Sigmoid colon (tissue), 6 donors: ENCODE measurements at regions not wholly inside any gene's neighbourhood (a gene's known extent, or its start where the extent isn't known, plus 50 kb on each side); places are given as distances from the start of the nearest gene placed in this dataset.

Experiments
- DNase-seq: peaks from one replicate; pipeline ENCODE4 v3.0.0-alpha.2; 2019
- H3K27ac ChIP-seq, 4 donors: fragments of 200-600 bp; sonication (generic); one replicate each; pipeline ENCODE4 v1.5.1; 2016 to 2019; ENCODE audit warnings: mild to moderate bottlenecking in 1 of 4
- H3K27me3 ChIP-seq, 3 donors: fragments of 200-600 bp; sonication (generic); one replicate each; pipeline ENCODE4 v1.5.1; 2019; ENCODE audit warnings: mild to moderate bottlenecking in 1 of 3
- H3K36me3 ChIP-seq, 4 donors: fragments of 200-600 bp; sonication (generic); one replicate each; pipeline ENCODE4 v1.5.1; 2016 to 2019
- H3K4me1 ChIP-seq, 4 donors: fragments of 200-600 bp; sonication (generic); one replicate each; pipeline ENCODE4 v1.5.1; 2017 to 2019
- H3K4me3 ChIP-seq, 4 donors: fragments of 200-600 bp; sonication (generic); one replicate each; pipeline ENCODE4 v1.5.1; 2017 to 2019; ENCODE audit warnings: mild to moderate bottlenecking in 2 of 4, moderate library complexity in 1 of 4
- H3K9me3 ChIP-seq, 4 donors: fragments of 200-600 bp in 3 of 4; sonication (generic) in 3 of 4; one replicate each; pipeline versions ENCODE4 v1.5.1 to v1.6.1; 2013 to 2019
- CTCF ChIP-seq, 4 experiments: fragments of 450-650 bp in 3 of 4; fragments of 200-600 bp in 1 of 4; IDR thresholded peaks; one replicate each; pipeline ENCODE4 v1.5.1; 2016 to 2019; ENCODE audit warnings: antibody characterized with exemption in 4 of 4, mild to moderate bottlenecking in 3 of 4, moderate library complexity in 2 of 4
- EP300 ChIP-seq, 4 donors: sonication (generic); formaldehyde crosslinking; IDR thresholded peaks; one replicate each; pipeline ENCODE4 v1.6.1; 2017; ENCODE audit warnings: antibody characterized with exemption in 4 of 4
- POLR2A ChIP-seq, 2 donors: fragments of 450-650 bp; IDR thresholded peaks; one replicate each; pipeline ENCODE4 v1.6.1; 2016; ENCODE audit warnings: antibody characterized with exemption in 2 of 2, mild to moderate bottlenecking in 2 of 2, moderate library complexity in 2 of 2
- POLR2AphosphoS5 ChIP-seq, 4 donors: sonication (generic); formaldehyde crosslinking; IDR thresholded peaks; one replicate each; pipeline ENCODE4 v1.6.1; 2017; ENCODE audit warnings: antibody characterized with exemption in 4 of 4
- WGBS, 2 donors: extraction: QIAGEN DNeasy Blood & Tissue Kit; methylation state at CpG; one replicate each; pipeline ENCODE4 v1.1.7; 2013; 5-methylcytosine and 5-hydroxymethylcytosine counted together
- intact Hi-C: fragments of 100-400 bp; cut with DNase I; formaldehyde crosslinking; loops from one replicate; pipeline ENCODE4 v1.15.1; 2023
- donor health status: healthy with polysubstance abuse.
- donor health status: healthy.

GRCh38 chr2:217667035-217667434, 335.8 kb downstream of the TNS1 start:
- Histone ChIP-seq H3K4me3 (no peak overlapping the region), H3K27me3 (no peaks in the 10 kb centered on the region), H3K9me3 (no peaks in the 10 kb centered on the region), H3K36me3 (peaks cover 0 to 3% (median 0%) of the 10 kb centered on the region in 4 donors), H3K27ac (peak overlapping the region in 3 of 4 donors; percentile 38 to 63 (median 58)), H3K4me1 (peaks cover 0 to 51% (median 20%) of the 10 kb centered on the region in 4 donors)
- 83 to 86% methylated on average over 2 of the region's 2 CpGs for WGBS, 2 donors
- no peak for DNase-seq
- TF ChIP-seq POLR2AphosphoS5 (IDR thresholded peaks at IDR 0.05) = no peak
- intact Hi-C loops = no loop called here

- H3K36me3 ChIP-seq = no peaks in the 10 kb centered on the region
- DNase-seq = no peak
- 64 to 72% methylated on average over 2 of the region's 2 CpGs for WGBS, 2 donors
- H3K4me1 ChIP-seq = peaks cover 0 to 56% (median 26%) of the 10 kb centered on the region in 4 donors
- intact Hi-C loops = no loop called here
- H3K4me3 ChIP-seq = no peak overlapping the region
- no peaks in the 10 kb centered on the region for H3K9me3 ChIP-seq
- peak overlapping the region in 2 of 4 donors; percentile 58 to 63 for H3K27ac ChIP-seq
- TF ChIP-seq CTCF (IDR thresholded peaks at IDR 0.05) (no peak), POLR2A (IDR thresholded peaks at IDR 0.05) (no peak), EP300 (IDR thresholded peaks at IDR 0.05) (no peak), POLR2AphosphoS5 (IDR thresholded peaks at IDR 0.05) (no peak)
- no peaks in the 10 kb centered on the region for H3K27me3 ChIP-seq
Observed at GRCh38 chr2:217666338-217666737, 336.5 kb downstream of the TNS1 start.

- DNase-seq = no peak
- H3K9me3 ChIP-seq = no peaks in the 10 kb centered on the region
- no peaks in the 10 kb centered on the region for H3K27me3 ChIP-seq
- H3K4me1 ChIP-seq = peaks cover 0 to 56% (median 26%) of the 10 kb centered on the region in 4 donors
- no peak for TF ChIP-seq EP300 (IDR thresholded peaks at IDR 0.05)
- no peak for TF ChIP-seq POLR2A (IDR thresholded peaks at IDR 0.05)
- TF ChIP-seq POLR2AphosphoS5 (IDR thresholded peaks at IDR 0.05) = no peak
- no peak for TF ChIP-seq CTCF (IDR thresholded peaks at IDR 0.05)
- peaks cover 0 to 4% (median 0%) of the 10 kb centered on the region in 4 donors for H3K36me3 ChIP-seq
- WGBS, 2 donors = 68 to 69% methylated on average over 2 of the region's 2 CpGs
- H3K27ac ChIP-seq = no peak overlapping the region
- intact Hi-C loops = no loop called here
- no peak overlapping the region for H3K4me3 ChIP-seq
Observed at GRCh38 chr2:217664761-217665160, 338.0 kb downstream of the TNS1 start.

GRCh38 chr2:217662984-217663602, 339.7 kb downstream of the TNS1 start:
- H3K4me1 ChIP-seq = peaks cover 0 to 45% (median 24%) of the 10 kb centered on the region in 4 donors
- WGBS, 2 donors = 90 to 91% methylated on average over 3 of the region's 3 CpGs

GRCh38 chr2:217661378-217661777, 341.4 kb downstream of the TNS1 start:
- no peak for TF ChIP-seq CTCF (IDR thresholded peaks at IDR 0.05)
- TF ChIP-seq EP300 (IDR thresholded peaks at IDR 0.05) = no peak
- no peak for TF ChIP-seq POLR2A (IDR thresholded peaks at IDR 0.05)
- TF ChIP-seq POLR2AphosphoS5 (IDR thresholded peaks at IDR 0.05) = no peak
- no peaks in the 10 kb centered on the region for H3K27me3 ChIP-seq
- H3K4me1 ChIP-seq = peaks cover 0 to 29% (median 12%) of the 10 kb centered on the region in 4 donors
- intact Hi-C loops = no loop called here
- peaks cover 0 to 4% (median 0%) of the 10 kb centered on the region in 4 donors for H3K36me3 ChIP-seq
- no peak overlapping the region for H3K4me3 ChIP-seq
- H3K9me3 ChIP-seq = no peaks in the 10 kb centered on the region
- no peak for DNase-seq
- peak overlapping the region in 1 of 4 donors; percentile 46 for H3K27ac ChIP-seq

More at GRCh38 chr2:217662984-217663602, 339.7 kb downstream of the TNS1 start:
- Histone ChIP-seq H3K9me3 (no peaks in the 10 kb centered on the region), H3K36me3 (peaks cover 0 to 4% (median 0%) of the 10 kb centered on the region in 4 donors), H3K27me3 (no peaks in the 10 kb centered on the region), H3K4me3 (no peak overlapping the region), H3K27ac (no peak overlapping the region)
- intact Hi-C loops = no loop called here
- TF ChIP-seq POLR2AphosphoS5 (IDR thresholded peaks at IDR 0.05) = no peak
- no peak for DNase-seq

- peaks cover 0 to 23% (median 17%) of the 10 kb centered on the region in 4 donors for H3K4me1 ChIP-seq
- TF ChIP-seq CTCF (IDR thresholded peaks at IDR 0.05) (no peak), EP300 (IDR thresholded peaks at IDR 0.05) (no peak), POLR2A (IDR thresholded peaks at IDR 0.05) (no peak), POLR2AphosphoS5 (IDR thresholded peaks at IDR 0.05) (no peak)
- H3K27me3 ChIP-seq = no peaks in the 10 kb centered on the region
- intact Hi-C loops = no loop called here
- H3K9me3 ChIP-seq = no peaks in the 10 kb centered on the region
- no peak overlapping the region for H3K4me3 ChIP-seq
- peaks cover 0 to 4% (median 0%) of the 10 kb centered on the region in 4 donors for H3K36me3 ChIP-seq
- H3K27ac ChIP-seq = no peak overlapping the region
- no peak for DNase-seq
Observed at GRCh38 chr2:217660423-217660822, 342.4 kb downstream of the TNS1 start.
